Keratinocyte (primary cell): ENCODE measurements at regions not wholly inside any gene's neighbourhood (a gene's known extent, or its start where the extent isn't known, plus 50 kb on each side); places are given as distances from the start of the nearest gene placed in this dataset.

ENCODE experiments used
- DNase-seq: peaks from one replicate; pipeline ENCODE4 v3.0.0-alpha.2; 2011; ENCODE audit warnings: low read depth, missing footprints, low spot score
- FAIRE-seq: peaks from 2 replicates; lab custom pipeline; 2011; peaks lifted over from hg19 to GRCh38; lab: Jason Lieb, UNC
- H2AFZ ChIP-seq: 2 replicates; pipeline ENCODE4 v1.6.0; 2012; ENCODE audit warnings: low read length, control low read depth, inconsistent platforms; ENCODE audit not compliant: control insufficient read depth
- H3K27ac ChIP-seq: 2 replicates; pipeline ENCODE4 v1.5.1; 2011; ENCODE audit warnings: low read length; ENCODE audit not compliant: control insufficient read depth, insufficient read depth
- H3K27me3 ChIP-seq: 3 replicates; pipeline ENCODE4 v1.6.0; 2011; ENCODE audit warnings: low read length; ENCODE audit not compliant: control insufficient read depth, insufficient read depth; ENCODE audit errors: extremely low read depth
- H3K36me3 ChIP-seq, 2 experiments: 2 replicates in 1 of 2; 3 replicates in 1 of 2; pipeline ENCODE4 v1.5.1; 2011; ENCODE audit warnings: low read length in 2 of 2, mild to moderate bottlenecking in 1 of 2; ENCODE audit not compliant: control insufficient read depth in 2 of 2, insufficient read depth in 2 of 2; ENCODE audit errors: extremely low read depth in 1 of 2
- H3K4me1 ChIP-seq: 3 replicates; pipeline ENCODE4 v1.5.1; 2011; ENCODE audit warnings: low read length; ENCODE audit not compliant: control insufficient read depth, insufficient read depth; ENCODE audit errors: extremely low read depth
- H3K4me2 ChIP-seq: 3 replicates; pipeline ENCODE4 v1.6.0; 2011; ENCODE audit warnings: low read depth, low read length; ENCODE audit not compliant: control insufficient read depth, insufficient read depth; ENCODE audit errors: extremely low read depth
- H3K4me3 ChIP-seq, 3 experiments: fragments of 200-600 bp in 1 of 3; sonication (generic) in 1 of 3; 2 replicates in 2 of 3; 3 replicates in 1 of 3; pipeline ENCODE4 v1.5.1; 2011 to 2016; ENCODE audit warnings: low read length in 3 of 3, mild to moderate bottlenecking in 3 of 3, control low read depth in 2 of 3, inconsistent platforms in 1 of 3, low read depth in 1 of 3, mixed read lengths in 1 of 3, mixed run types in 1 of 3, moderate library complexity in 1 of 3; ENCODE audit not compliant: control insufficient read depth in 2 of 3, insufficient read depth in 2 of 3; ENCODE audit errors: extremely low read depth in 1 of 3
- H3K79me2 ChIP-seq: 2 replicates; pipeline ENCODE4 v1.6.0; 2012; ENCODE audit warnings: low read length; ENCODE audit not compliant: control insufficient read depth, insufficient read depth
- H3K9ac ChIP-seq: 3 replicates; pipeline ENCODE4 v1.6.0; 2011; ENCODE audit warnings: low read length; ENCODE audit not compliant: control insufficient read depth, insufficient read depth; ENCODE audit errors: extremely low read depth
- H3K9me1 ChIP-seq: 3 replicates; pipeline ENCODE4 v1.6.0; 2011; ENCODE audit warnings: low read length; ENCODE audit not compliant: control insufficient read depth, insufficient read depth; ENCODE audit errors: extremely low read depth
- H3K9me3 ChIP-seq: 2 replicates; pipeline ENCODE4 v1.5.1; 2012; ENCODE audit warnings: low read depth, low read length; ENCODE audit not compliant: control insufficient read depth
- H4K20me1 ChIP-seq: 3 replicates; pipeline ENCODE4 v1.6.0; 2011; ENCODE audit warnings: low read length; ENCODE audit not compliant: control insufficient read depth, insufficient read depth; ENCODE audit errors: extremely low read depth
- CTCF ChIP-seq, 3 experiments: IDR thresholded peaks in 1 of 3; conservative IDR thresholded peaks in 1 of 3; optimal IDR thresholded peaks in 1 of 3; 2 replicates in 2 of 3; 3 replicates in 1 of 3; pipeline versions ENCODE3 to v1.5.1; 2011; ENCODE audit warnings: low read length in 3 of 3, mild to moderate bottlenecking in 3 of 3, moderate library complexity in 2 of 3, control low read depth in 1 of 3, inconsistent platforms in 1 of 3; ENCODE audit not compliant: insufficient read depth in 2 of 3; ENCODE audit errors: extremely low read depth in 1 of 3
- EZH2 ChIP-seq: IDR thresholded peaks from one replicate; pipeline ENCODE4 v1.6.1; 2012; ENCODE audit warnings: inconsistent platforms, mild to moderate bottlenecking, low read length, moderate library complexity
- dilution Hi-C: fragments of 300-500 bp; cut with MboI; formaldehyde crosslinking; loops from one replicate; pipeline ENCODE4 v1.7.0; 2020; ENCODE audit warnings: low sequenced_read_pairs; ENCODE audit not compliant: extremely low pct_ligation_motif_present

DNA sequence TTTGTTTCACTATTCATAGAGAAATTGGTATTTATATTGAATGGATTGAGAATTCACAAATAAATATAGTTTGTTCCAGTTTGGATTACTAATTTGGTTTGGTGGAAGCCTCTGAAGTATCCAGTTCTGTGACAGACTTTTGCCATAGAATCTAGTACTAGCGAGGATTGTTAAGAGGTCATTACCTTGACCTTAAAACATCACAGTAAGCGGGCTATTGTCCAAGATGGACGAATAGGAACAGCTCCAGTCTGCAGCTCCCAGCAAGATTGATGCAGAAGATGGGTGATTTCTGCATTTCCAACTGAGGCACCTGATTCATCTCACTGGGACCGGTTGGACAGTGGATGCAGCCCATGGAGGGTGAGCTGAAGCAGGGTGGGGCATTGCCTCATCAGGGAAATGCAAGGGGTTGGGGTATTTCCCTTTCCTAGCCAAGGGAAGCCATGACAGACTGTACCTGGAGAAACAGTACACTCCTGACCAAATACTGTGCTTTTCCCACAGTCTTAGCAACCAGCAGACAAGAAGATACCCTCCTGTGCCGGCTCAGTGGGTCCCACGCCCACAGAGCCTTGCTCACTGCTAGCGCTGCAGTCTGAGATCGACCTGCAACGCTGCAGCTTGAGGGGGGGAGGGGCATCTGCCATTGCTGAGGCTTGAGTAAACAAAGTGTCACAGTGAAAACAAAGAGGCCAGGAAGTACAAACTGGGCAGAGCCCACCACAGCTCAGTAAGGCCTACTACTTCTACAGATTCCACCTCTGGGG is 66.4 kb upstream of the NEDD9 start:
- H3K4me1 ChIP-seq, result no peaks in the 10 kb centered on the region
- no peak overlapping the region for H3K27ac ChIP-seq
- dilution Hi-C loops, result no loop called here
- no peak overlapping the region for H3K9ac ChIP-seq
- FAIRE-seq, result no peak
- H3K9me1 ChIP-seq, result no peaks in the 10 kb centered on the region
- TF ChIP-seq CTCF (optimal IDR thresholded peaks at IDR 0.05 in 1 of 3, IDR thresholded peaks at IDR 0.05 in 1 of 3, conservative IDR thresholded peaks at IDR 0.05 in 1 of 3; ENCODE audit: extremely low read depth in 1 of 3, insufficient read depth in 2 of 3, low read length in 3 of 3) (no peak), EZH2 (no peak)
- H3K79me2 ChIP-seq, result no peaks in the 10 kb centered on the region
- H4K20me1 ChIP-seq, result no peaks in the 10 kb centered on the region
- H3K36me3 ChIP-seq, result no peaks in the 10 kb centered on the region
- no peak overlapping the region for H3K4me3 ChIP-seq
- no peak for DNase-seq
- H3K27me3 ChIP-seq, result no peaks in the 10 kb centered on the region
- H3K4me2 ChIP-seq, result no peak overlapping the region
- no peak overlapping the region for H2AFZ ChIP-seq
- no peaks in the 10 kb centered on the region for H3K9me3 ChIP-seq

DNA sequence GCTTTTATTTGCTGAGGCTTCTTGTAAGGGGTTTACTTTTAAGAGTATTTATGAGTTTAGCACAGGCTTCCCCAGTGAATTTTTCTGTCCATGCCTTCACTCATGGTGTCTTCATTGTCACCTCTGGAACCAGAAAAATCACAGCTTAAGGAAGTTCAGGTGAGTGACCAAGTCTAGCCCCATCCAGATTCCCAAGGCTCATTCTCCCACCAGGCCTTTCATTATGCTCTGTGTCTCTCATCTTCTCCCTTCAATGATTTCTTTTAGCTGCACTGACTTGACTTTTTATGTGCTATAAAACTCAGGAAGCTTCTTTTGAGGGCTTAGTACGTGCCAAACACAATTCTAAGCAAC is 64.9 kb upstream of the NEDD9 start:
- Histone ChIP-seq H3K27ac (no peak overlapping the region), H3K27me3 (no peaks in the 10 kb centered on the region), H3K4me1 (no peaks in the 10 kb centered on the region), H2AFZ (no peak overlapping the region), H3K4me2 (no peak overlapping the region), H3K9me1 (no peaks in the 10 kb centered on the region), H3K9ac (no peak overlapping the region), H4K20me1 (no peaks in the 10 kb centered on the region), H3K36me3 (no peaks in the 10 kb centered on the region), H3K79me2 (no peaks in the 10 kb centered on the region), H3K9me3 (no peaks in the 10 kb centered on the region), H3K4me3 (no peak overlapping the region)
- TF ChIP-seq EZH2 (no peak), CTCF (optimal IDR thresholded peaks at IDR 0.05 in 1 of 3, IDR thresholded peaks at IDR 0.05 in 1 of 3, conservative IDR thresholded peaks at IDR 0.05 in 1 of 3; ENCODE audit: extremely low read depth in 1 of 3, insufficient read depth in 2 of 3, low read length in 3 of 3) (no peak)
- dilution Hi-C loops, result no loop called here
- no peak for FAIRE-seq
- DNase-seq, result no peak
